Stimulated activated CD8-positive, alpha-beta memory T cell treated with anti-CD3 and anti-CD28 coated beads, Interleukin-15, amount 100 ng/mL, for 4 hours (primary cell): ENCODE measurements at regions not wholly inside any gene's neighbourhood (a gene's known extent, or its start where the extent isn't known, plus 50 kb on each side); places are given as distances from the start of the nearest gene placed in this dataset.
"Not testable (repeated sequence)": the region's sequence is repeated elsewhere in the genome, so short reads cannot be mapped to it uniquely, and the experiment has no call there.

Experiments used
- DNase-seq, 2 donors: peaks; one replicate each; pipeline ENCODE4 v3.0.0-alpha.2; 2020; ENCODE audit warnings: low read depth in 2 of 2

- no peak for DNase-seq
These were observed 119.1 kb upstream of the CLINT1 start for GRCh38 chr5:157978061-157978460.

- no peak for DNase-seq
These were observed 117.5 kb upstream of the CLINT1 start for GRCh38 chr5:157976429-157976828.

DNA sequence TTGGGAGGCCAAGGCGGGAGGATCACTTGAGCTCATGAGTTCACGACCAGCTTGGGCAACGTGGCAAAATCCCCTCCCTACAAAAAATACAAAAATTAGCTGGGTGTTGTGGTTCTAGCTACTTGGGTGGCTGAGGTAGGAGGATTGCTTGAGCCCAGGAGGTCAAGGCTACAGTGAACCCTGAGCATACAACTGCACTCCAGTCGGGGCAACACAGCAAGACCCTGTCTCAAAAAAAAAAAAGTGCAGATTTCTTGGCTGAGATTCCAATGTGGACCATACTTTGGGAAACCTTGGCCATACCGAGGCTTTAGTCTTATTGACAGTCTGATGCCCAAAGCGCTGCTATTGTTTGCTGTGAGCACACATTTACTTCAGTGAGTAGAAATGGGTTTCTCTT, 113.6 kb upstream of the CLINT1 start:
- no peak for DNase-seq

GRCh38 chr5:157971571-157972216, 112.7 kb upstream of the CLINT1 start:
- no peak for DNase-seq

DNA sequence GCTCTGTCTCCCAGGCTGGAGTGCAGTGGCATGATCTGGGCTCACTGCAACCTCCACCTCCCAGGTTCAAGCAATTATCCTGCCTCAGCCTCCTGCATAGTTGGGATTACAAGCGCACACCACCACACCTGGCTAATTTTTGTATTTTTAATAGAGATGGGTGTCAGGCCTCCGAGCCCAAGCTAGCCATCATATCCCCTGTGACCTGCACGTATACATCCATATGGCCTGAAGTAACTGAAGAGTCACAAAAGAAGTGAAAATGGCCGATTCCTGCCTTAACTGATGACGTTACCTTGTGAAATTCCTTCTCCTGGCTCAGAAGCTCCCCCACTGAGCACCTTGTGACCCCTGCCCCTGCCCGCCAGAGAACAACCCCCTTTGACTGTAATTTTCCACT, 109.6 kb upstream of the CLINT1 start:
- not testable (repeated sequence) for DNase-seq

- DNase-seq, result no peak
These were observed 107.0 kb upstream of the CLINT1 start for GRCh38 chr5:157965989-157966388.

DNA sequence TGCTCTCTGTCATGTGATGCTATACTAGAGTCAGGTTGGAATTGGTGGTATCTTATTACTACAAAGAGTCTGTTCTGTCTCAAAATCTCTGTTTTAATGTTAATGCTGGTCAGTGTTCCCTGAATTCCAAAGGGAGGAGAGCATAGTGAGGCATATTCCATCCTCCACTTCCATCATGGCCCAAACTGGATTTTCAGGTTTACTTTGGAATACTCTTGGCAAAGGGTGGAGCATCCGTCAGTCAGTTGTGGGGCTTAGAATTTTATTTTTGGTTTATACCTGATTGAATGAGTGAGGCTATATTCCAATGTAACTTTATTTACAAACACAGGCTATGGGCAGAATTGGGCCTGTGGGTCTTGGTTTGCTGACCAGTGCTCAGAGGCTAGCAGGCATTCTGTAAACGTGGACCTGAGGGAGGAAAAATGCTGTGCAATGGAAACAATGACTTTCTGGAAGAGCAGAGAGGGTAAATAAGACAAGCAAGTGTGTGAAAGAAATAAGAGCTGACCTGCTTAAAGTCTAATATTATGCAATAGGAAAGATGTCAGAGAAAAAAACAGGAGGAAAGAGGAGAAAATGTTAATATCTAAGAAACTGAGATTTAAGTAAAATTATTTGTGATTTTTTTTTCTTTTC, 106.2 kb upstream of the CLINT1 start:
- DNase-seq, result no peak

DNA sequence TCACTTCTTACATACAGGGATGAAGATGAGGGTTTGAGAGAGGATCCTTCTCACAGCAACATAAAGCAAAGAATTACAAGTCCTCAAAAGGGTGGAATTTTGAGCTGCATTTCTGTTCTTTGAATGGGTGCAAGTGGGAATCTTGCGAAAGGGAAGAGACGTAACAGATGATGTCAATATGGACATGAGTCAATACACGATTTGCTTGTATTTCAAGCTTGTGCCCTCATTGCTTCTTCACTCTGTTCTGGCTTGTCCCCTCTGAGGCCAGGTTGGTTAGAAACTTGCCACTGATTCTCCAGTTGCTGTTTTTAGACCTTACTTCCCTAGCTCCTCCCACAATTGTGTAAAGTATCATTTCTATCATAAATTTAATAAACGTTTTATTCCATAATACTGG, 104.8 kb upstream of the CLINT1 start:
- DNase-seq, result no peak

- DNase-seq, result no peak
These were observed 104.3 kb upstream of the CLINT1 start for GRCh38 chr5:157963244-157963643.

DNA sequence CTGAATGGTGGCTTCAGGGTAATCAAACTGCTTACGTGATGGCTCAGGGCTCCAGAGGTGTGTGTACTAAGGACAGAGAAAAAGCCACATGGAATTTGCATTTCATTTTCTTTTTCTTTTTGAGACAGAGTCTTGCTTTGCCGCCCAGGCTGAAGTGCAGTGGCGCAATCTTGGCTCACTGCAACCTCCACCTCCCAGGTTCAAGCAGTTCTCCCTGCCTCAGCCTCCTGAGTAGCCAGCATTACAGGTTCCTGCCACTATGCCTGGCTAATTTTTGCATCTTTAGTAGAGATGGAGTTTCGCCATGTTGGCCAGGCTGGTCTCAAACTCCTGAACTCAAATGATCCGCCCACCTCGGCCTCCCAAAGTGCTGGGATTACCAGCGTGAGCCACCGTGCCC, 103.7 kb upstream of the CLINT1 start:
- not testable (repeated sequence) for DNase-seq

DNA sequence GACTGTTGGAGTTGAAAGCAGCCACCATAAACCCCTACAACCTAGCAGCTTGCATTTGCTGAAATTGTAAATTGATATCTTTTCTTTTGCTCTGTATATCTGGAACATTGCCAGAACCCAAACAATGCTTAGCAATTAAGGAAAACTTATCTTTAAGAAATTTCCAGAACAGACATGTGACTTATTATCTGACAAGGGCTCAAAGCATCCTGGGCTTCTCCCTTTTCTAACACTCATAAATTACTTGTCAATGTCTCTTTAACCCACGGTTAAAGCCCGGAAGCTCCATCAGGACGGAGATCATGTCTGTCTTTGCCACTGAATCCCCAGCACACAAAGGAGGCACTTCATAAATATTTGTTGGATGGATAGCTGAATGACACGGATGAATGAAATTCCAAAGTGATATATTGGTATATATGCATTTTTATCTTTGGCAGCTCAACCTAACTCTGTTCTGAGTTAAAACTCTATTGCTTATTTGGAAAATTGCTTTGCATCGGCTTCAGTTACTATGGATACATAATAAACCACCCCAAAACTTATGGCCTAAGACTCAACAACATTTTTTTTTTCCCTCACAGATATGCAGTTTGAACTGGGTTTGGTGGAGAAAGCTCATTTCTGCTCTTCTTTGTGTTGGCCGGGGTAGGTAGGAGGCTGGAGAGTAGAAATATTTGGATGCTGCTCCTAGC, 103.1 kb upstream of the CLINT1 start:
- DNase-seq, result no peak

GRCh38 chr5:157961176-157961575, 102.2 kb upstream of the CLINT1 start:
- no peak for DNase-seq

GRCh38 chr5:157959370-157959769, 100.4 kb upstream of the CLINT1 start:
- no peak for DNase-seq

DNA sequence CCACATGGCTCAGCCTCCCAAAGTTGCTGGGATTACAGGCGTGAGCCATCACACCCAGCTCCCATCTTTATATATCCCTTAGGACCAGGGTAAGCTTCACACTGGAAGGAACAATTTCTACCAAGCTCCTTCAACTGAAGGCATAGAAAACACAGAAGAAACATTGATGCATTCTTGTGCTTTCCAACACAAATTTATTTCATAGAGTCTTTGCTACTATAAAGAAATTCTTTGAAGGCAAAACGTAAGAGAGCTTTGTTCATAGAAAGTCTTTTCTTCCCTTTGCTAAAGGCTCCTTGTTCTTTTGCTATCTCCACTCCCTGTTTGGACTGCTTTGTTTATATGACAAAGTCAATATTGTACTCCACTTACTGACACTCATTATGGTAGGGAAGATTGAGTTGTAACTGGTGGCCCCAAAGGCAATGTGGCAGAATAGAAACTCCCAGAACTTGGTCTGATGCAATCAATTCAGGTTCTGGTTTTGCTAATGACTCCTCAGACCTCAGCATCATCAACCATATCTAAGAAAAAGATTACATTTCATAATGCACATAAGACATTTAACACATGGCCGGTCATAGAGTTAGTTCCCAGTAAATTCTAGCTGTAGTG, 97.4 kb upstream of the CLINT1 start:
- no peak for DNase-seq

GRCh38 chr5:157955541-157956172, 96.7 kb upstream of the CLINT1 start:
- no peak for DNase-seq

GRCh38 chr5:157952374-157952685, 93.4 kb upstream of the CLINT1 start:
- no peak for DNase-seq

- DNase-seq, result no peak
These were observed 92.9 kb upstream of the CLINT1 start for GRCh38 chr5:157951673-157952373.

- DNase-seq, result no peak
These were observed 90.6 kb upstream of the CLINT1 start for GRCh38 chr5:157949520-157949919.

DNA sequence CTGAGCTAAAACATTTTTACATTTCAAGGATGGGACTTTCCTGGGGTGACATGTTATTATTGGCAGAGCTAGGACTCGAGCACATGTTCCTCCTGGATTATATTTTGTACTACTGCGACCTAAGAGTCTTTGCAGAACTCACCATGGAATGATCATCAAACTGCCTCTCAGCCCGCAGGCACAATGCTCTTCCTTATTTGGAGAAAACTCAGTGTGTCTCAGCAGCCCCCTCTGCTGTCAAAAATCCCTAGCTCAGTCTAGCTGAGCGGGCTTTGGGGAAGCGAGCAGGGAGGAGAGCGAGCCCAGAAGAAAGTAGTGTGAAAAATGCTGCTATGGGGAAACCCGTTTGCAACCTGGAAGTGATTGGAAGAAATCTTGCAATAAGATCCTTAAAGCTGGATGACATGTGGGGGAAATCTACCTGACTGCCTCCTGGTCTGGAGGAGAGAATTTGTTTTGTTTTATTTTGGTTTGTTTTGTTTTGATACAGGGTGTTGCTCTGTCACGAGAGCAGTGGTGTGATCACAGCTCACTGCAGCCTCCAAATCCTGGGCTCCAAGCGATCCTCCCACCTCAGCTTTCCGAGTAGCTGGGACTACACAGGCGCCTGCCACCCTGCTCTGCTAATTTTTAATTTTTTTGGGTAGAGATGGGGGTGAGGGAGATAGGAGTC, 89.9 kb upstream of the CLINT1 start:
- peak; percentile 32 to 65 for DNase-seq

DNA sequence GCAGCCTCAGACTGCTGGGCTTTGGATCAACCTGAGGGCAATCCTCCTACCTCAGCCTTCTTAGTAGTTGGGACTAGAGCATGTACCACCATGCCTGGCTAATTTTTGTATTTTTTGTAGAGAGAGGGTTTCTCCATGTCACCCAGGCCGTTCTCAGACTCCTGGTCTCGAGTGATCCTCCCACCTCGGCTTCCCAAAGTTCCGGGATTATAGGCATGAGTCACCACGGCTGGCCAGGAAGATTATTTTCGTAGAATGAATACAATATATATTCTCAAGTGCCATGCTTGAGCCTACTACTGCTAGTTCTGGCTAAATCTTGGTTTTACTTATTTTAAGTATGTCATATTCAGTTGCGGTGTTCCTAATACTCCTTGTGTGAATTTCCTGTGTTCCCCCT, 88.2 kb upstream of the CLINT1 start:
- DNase-seq, result no peak

GRCh38 chr5:157945822-157946221, 86.9 kb upstream of the CLINT1 start:
- DNase-seq, result not testable (repeated sequence)
